ENCODE measurements at regions not wholly inside any gene's neighbourhood (a gene's known extent, or its start where the extent isn't known, plus 50 kb on each side); places are given as distances from the start of the nearest gene placed in this dataset.

DNA sequence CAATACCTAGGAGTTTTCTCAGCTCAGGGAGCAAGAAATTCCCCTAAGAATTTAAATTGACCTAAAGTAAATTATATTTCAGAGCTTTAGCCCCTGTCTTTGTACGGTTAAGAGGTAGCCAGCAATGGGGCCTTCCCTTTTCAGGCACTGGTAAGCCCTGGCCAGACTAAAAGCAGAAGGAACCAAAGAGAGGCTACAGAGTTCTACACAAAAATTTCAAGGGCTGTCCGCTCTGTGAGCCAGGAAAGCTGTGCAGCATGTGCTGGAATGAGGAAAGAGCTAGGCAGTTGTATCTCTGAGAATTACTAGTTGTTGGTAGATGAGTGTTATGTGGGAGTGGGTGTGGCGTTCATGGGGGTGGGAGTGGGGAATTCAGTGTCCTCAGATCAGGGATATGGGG lies 96.3 kb upstream of the MAFB start:
- no peak for DNase-seq (ENCODE audit: low read depth)
- H3K4me3 ChIP-seq (ENCODE audit: low read length): no peak overlapping the region
- TF ChIP-seq, protein P1, sequence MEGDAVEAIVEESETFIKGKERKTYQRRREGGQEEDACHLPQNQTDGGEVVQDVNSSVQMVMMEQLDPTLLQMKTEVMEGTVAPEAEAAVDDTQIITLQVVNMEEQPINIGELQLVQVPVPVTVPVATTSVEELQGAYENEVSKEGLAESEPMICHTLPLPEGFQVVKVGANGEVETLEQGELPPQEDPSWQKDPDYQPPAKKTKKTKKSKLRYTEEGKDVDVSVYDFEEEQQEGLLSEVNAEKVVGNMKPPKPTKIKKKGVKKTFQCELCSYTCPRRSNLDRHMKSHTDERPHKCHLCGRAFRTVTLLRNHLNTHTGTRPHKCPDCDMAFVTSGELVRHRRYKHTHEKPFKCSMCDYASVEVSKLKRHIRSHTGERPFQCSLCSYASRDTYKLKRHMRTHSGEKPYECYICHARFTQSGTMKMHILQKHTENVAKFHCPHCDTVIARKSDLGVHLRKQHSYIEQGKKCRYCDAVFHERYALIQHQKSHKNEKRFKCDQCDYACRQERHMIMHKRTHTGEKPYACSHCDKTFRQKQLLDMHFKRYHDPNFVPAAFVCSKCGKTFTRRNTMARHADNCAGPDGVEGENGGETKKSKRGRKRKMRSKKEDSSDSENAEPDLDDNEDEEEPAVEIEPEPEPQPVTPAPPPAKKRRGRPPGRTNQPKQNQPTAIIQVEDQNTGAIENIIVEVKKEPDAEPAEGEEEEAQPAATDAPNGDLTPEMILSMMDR (conservative IDR thresholded peaks at IDR 0.05; ENCODE audit: low read length): no peak

DNA sequence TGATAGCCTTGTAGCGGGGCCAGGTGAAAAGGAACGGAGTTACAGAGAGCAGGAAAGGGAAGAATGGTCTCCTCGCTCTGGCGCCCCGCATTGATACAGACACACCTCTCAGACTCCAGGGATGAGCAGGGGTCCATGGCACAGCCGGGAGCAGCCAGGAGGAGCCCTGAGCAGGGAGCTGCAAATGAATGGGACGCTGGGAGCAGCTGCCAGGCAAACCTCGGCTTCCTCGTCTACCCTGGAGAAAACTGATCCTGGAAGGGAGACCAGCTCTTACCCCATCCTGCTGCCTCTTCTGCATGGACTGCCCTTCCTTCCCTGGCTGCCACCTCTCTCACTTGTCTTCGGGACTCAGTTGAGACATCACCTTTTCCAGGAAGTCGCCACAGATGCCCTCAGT lies 97.3 kb upstream of the MAFB start:
- no peak for DNase-seq (ENCODE audit: low read depth)
- TF ChIP-seq, protein P1 (conservative IDR thresholded peaks at IDR 0.05; ENCODE audit: low read length): no peak
- H3K4me3 ChIP-seq (ENCODE audit: low read length): no peak overlapping the region

DNA sequence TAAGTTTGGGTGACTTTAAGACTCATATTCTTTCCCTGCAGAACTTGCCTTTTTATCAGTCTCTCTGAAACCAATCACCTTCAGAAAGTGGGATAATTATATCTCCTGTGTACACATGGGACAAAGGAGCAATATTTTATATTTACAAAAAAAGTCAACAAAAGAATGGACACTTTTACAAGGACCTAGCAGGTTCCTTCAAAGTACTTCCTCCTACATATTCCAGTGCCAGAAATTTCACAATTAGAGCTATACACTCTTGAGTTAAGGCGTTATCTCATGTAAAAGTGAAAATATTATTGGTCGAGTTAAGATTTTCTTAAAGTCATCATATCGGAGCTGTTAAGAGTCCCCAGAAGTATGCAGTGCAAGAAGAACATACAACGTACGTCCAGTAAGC lies 98.9 kb upstream of the MAFB start:
- H3K4me3 ChIP-seq (ENCODE audit: low read length): no peak overlapping the region
- DNase-seq (ENCODE audit: low read depth): no peak
- TF ChIP-seq, protein P1 (conservative IDR thresholded peaks at IDR 0.05; ENCODE audit: low read length): no peak

DNA sequence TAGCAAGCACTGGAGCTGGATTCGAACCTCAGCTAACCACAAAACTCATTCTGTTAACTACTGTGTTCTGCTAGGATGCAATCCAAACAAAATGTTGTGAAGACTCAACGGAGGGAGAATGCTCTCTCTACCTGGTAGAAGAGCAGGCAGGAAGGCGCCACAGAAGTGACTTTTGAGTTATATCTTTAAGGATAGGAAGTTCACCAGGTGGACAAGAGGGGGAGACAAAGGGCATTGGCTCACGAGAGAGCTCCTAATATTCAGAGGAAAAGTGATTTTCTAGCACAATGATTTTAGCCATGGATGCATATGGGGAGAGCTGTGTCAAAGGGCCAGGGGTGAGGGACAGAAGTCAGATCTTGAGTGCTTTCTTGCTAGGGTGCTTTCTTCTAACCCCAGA lies 108.4 kb upstream of the MAFB start:
- TF ChIP-seq, protein P1 (conservative IDR thresholded peaks at IDR 0.05; ENCODE audit: low read length): peak; percentile 62
- peak; percentile 1 for DNase-seq (ENCODE audit: low read depth)
- no peak overlapping the region for H3K4me3 ChIP-seq (ENCODE audit: low read length)

DNA sequence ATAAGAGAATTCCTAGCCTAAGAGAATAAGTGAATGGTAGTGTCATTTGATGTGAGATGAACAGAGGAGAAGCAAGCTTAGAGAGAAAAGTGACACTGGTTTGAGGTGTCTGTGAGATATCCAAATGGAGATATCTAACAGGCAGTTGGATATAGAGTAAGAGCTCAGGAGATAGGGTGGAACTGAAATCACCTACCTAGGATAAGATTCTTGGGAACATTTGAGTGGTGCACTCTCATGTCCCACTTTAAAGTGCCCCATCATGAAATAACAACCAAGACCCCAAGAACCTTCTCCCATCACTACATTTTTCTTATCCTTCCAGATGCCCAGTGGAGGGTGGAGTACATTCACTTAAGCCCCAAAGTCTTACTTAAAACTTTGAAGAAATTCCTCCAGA lies 109.0 kb upstream of the MAFB start:
- TF ChIP-seq, protein P1 (conservative IDR thresholded peaks at IDR 0.05; ENCODE audit: low read length): no peak
- H3K4me3 ChIP-seq (ENCODE audit: low read length): no peak overlapping the region
- no peak for DNase-seq (ENCODE audit: low read depth)

DNA sequence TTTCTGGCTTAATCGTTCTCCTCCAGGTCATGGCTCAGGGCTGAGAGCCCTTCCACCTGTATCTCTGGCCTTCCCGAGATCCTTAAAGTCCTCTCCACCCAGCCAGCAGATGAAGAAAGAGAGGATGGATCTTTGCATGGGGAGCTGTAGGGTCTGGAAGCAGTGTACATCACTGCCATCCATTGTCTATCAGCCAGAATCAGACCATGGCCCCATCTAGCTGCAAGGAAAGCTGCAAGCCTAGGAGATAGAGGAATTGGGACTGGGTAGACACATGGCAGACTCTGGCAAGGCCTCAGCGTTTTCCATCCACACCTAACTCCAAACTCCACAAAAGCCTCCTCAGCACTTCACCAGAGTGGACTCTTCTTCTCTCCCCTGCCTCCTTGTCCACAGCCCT lies 113.8 kb upstream of the MAFB start:
- TF ChIP-seq, protein P1 (conservative IDR thresholded peaks at IDR 0.05; ENCODE audit: low read length): no peak

DNA sequence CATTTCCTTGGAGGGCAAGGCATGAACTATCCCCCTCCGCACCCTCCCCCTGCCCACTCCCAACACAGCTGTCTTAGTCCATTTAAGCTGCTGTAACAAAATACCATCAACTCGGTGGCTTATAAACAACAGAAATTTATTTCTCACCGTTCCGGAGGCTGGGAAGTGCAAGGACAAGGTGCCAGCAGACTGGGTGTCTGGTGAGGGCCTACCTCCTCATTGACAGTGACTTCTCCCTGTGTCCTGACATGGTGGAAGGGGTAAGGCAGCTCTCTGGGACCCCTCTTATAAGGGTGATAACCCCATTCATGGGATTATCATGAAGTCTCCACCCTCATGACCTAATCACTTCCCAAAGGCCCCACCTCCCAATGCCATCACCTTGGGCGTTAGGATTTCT lies 114.3 kb upstream of the MAFB start:
- no peak overlapping the region for H3K4me3 ChIP-seq (ENCODE audit: low read length)
- TF ChIP-seq, protein P1 (conservative IDR thresholded peaks at IDR 0.05; ENCODE audit: low read length): no peak
- no peak for DNase-seq (ENCODE audit: low read depth)

More for the DNA sequence above, 113.8 kb upstream of the MAFB start:
- no peak overlapping the region for H3K4me3 ChIP-seq (ENCODE audit: low read length)
- no peak for DNase-seq (ENCODE audit: low read depth)

All from AG10803 (cell line).